Stimulated activated CD8-positive, alpha-beta memory T cell treated with anti-CD3 and anti-CD28 coated beads, Interleukin-12 subunit alpha, Interleukin-12 subunit beta, amount 100 ng/mL, for 24 hours (primary cell): ENCODE measurements at regions not wholly inside any gene's neighbourhood (a gene's known extent, or its start where the extent isn't known, plus 50 kb on each side); places are given as distances from the start of the nearest gene placed in this dataset.
"Not testable (repeated sequence)": the region's sequence is repeated elsewhere in the genome, so short reads cannot be mapped to it uniquely, and the experiment has no call there.

Experiments
- DNase-seq: peaks from one replicate; pipeline ENCODE4 v3.0.0-alpha.2; 2020; ENCODE audit errors: extremely low read depth

- DNase-seq = no peak
Measured at GRCh38 chr5:124514956-124515355, 231.5 kb downstream of the ZNF608 start.

GRCh38 chr5:124512952-124513632 is 233.3 kb downstream of the ZNF608 start:
- no peak for DNase-seq

DNA sequence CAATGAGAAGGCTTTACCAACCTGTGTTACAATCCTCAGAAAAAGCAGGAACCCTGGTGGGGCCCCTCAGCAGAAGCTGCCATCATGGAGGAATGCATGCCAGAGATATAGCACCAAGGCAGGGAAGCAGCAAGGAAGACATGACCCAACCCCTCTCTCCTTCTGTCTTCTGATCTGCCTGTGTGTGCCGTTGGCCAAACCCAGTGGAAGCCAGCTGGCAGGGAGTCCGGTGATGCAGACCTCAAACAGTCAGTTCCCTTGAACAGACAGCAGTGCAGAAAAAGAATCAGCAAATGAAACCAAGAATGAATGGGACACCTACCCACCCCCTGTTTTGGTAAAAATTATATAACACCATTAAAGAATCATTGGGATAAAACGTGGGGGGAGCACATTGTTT is 234.2 kb downstream of the ZNF608 start:
- no peak for DNase-seq

- DNase-seq = no peak
Measured at GRCh38 chr5:124511791-124512190, 234.6 kb downstream of the ZNF608 start.

DNA sequence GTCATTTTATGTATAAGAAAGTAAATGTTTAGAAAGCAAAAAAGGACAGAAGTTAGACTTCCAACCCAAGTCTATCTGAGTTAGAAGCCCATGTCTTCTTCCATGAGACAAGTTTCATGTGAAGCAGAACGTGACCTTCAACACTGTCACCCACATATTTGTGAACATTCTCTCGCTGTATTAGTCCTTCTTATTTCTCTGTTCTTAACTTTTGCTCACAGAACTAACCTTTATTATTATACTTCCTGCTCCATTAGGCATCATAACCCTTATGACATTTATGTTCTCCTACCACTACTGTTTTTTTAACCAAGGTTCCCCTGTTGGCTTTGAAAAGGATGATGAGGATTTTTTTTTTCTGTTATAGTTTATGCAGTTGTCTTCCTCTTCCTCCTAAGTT is 238.8 kb downstream of the ZNF608 start:
- DNase-seq = no peak

DNA sequence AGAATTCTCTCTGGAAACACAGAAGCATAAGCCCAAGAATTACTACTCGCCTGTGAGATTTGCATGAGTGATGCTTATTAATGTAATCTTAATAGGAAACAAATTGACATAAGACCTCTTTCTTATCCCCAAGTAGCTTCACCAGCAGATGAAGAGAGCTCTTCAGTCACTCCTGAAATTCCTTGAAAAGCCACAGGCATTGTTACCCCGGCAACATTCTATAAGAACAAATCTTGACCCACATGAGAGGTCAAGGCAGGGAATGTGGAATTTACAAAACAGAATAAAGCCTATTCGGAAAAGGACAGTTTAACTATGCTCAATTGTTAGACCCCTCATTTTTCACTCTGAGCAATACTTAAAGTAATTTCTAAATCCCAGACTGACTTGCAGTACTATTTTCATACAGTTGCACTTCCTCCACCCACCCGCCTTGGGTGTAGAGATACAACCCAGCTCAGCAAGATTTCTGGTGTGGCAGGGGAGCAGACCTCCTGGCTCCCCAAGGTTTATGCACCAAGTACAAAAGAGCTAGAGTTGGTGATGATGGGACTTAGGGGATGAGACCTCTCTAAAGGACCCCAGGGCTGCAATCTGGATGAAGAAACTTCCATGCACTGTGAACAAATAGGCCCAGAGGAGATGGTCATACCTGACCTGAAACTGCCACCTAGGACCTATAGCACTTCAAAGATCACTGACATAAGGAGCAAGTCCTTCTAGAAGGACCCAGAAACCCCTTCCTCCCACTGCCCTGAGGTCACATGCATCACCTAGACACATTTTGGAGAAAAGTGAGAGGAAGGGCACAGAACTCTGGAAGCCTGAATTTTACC is 242.1 kb downstream of the ZNF608 start:
- DNase-seq = no peak

- no peak for DNase-seq
Measured at GRCh38 chr5:124502551-124502950, 243.9 kb downstream of the ZNF608 start.

DNA sequence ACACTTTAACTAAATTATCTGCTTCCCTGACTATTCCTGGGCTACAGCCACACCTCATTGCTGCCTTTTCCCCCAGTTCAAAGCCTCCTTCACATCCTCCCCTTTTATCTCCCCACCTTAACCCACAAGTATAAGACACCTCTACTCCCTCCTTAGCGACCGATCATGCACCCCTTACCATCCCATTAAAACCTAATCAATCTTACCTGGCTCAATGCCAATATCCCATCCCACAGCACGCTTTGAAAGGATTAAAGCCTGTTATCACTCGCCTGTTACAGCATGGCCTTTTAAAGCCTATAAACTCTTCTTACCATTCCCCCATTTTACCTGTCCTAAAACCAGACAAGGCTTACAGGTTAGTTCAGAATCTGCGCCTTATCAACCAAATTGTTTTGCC is 246.6 kb downstream of the ZNF608 start:
- DNase-seq = not testable (repeated sequence)

- DNase-seq = not testable (repeated sequence)
Measured at GRCh38 chr5:124496968-124497367, 249.5 kb downstream of the ZNF608 start.

DNA sequence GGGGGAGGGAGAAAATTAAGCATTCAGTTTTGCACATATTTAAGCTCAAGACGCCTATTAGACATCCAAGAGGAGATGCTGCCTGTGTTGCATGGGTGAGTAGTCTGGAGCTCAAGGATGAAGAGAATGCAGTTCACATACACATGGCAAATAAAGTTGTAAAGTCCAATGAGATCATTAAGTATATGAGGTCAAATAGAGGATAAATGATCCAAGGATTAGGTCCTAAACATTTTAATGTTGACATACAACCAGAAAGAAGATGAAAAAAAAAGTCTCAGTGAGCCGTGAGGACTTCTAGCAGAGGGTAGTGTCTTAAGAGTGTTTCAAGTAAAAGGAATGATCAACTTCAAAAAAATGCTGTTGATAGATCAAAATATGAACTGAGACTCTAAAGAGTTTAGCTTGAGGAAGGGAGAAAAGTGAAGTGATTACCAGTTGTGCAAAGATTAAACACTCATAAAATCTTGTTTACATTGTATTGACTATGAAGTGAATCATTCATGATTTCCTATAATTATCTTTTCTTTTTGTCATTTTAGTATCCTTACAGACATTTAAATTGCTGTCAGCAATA is 251.8 kb downstream of the ZNF608 start:
- no peak for DNase-seq

GRCh38 chr5:124492444-124493224 is 253.8 kb downstream of the ZNF608 start:
- no peak for DNase-seq

GRCh38 chr5:124490315-124490714 is 256.1 kb downstream of the ZNF608 start:
- not testable (repeated sequence) for DNase-seq

DNA sequence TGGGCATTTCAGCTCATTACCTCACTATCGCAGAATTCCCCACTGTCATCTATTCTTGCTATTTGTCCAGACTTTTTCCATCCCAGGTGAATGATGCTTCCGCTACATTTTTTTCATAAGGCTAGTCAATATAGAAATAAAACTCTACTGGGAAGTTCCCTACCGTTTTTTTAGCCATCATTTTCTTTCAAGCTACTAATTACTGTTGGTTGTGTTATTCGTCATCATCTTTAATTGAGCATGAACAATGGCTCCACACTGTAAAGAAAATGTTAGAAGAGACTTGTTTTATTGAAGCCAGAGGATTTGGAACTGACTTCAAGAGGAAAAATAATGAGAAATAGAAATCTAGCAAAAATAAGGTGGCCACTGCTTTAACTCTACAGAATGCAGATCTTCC is 265.0 kb downstream of the ZNF608 start:
- no peak for DNase-seq

DNA sequence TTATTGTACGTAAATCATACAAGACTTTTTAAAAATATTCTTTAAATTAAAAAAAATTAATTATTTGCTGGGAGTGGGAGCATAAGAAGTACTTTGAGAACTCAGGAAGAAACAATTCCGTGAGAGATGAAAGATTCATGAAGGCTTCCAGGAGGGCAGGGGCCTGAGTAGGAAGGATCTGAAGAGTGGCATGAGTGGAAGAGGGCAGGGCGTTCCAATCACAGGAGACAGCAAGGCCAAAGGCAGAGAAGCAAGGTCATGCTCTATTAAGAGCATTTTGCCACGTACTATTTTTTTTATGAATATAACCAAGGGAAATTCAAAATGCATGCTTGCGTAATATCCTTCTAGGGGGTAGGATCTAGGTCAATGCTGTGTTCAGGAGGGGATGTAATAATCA is 265.5 kb downstream of the ZNF608 start:
- no peak for DNase-seq

- no peak for DNase-seq
Measured at GRCh38 chr5:124480022-124480421, 266.4 kb downstream of the ZNF608 start.

GRCh38 chr5:124478264-124478663 is 268.2 kb downstream of the ZNF608 start:
- no peak for DNase-seq

DNA sequence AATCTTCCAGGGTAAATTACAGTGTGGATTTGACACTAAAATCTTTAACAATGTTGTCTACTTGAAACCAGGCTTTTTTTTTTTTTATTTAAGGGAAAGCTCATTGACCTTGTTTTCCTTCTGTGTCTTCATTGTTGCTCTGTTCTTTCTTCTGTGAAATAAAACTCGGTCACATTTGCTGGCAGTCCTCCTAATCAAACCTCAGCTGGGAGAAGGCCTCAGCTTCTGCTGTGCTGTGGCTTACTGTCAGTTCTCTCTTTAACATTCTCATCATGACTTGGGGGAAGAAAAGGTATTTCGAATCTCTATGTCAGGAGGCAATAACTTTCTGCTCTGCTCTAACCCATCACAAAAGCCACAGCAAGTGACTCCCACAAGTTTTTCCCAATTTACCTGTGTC is 268.9 kb downstream of the ZNF608 start:
- DNase-seq = no peak

DNA sequence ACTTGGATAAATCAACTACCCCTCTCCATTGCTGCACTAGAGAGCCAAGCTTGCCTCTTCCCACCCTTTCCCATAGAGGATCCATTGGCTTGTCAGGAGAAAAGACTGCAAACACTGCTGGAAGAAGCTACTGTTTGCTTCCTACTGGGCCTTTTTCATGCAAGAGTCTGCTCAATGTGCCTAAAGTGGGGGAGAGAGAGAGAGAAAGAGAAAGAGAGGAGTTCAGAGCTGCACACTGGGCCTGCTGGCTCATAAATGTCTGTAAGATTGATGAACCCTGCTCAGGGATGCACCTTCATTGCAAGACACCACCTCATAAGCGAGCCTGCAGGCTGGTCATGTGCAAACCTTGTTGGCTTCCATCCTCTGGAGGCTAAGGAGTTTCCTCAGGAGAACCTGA is 269.4 kb downstream of the ZNF608 start:
- no peak for DNase-seq

GRCh38 chr5:124474528-124475215 is 271.8 kb downstream of the ZNF608 start:
- DNase-seq = no peak

DNA sequence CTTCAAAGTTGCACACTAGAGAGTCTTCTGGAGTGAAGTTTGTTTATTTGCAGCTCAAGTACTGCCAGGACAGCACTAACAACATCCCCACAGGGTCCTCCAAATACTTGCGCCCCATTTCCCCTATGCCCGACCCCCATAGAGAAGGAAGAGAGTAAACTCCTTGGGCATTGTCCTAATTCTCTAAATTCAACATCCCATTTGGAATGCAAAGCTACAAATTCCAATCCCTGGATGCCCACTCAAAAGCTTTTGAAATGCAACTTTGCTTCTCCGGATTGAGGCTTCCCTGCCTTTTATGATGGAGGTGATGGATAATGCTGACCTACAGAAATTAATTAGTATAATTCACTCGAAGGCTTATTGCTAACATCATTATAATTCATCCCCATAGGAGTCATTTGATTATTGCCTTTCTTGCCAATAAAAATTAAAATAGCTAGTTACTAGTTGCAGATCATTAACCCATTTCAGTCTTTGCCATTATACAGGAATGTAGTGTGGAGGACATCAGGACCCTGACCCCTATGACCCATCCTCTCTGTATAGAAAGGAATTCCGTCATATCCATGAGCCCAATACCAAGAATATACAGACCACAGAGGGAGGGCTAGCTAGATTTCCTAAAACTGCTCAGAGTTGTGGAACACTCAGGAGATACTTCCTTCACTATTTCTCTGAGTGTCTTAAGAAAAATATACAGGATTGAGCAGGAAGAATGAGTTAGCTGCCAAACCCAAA is 277.6 kb downstream of the ZNF608 start:
- DNase-seq = no peak

DNA sequence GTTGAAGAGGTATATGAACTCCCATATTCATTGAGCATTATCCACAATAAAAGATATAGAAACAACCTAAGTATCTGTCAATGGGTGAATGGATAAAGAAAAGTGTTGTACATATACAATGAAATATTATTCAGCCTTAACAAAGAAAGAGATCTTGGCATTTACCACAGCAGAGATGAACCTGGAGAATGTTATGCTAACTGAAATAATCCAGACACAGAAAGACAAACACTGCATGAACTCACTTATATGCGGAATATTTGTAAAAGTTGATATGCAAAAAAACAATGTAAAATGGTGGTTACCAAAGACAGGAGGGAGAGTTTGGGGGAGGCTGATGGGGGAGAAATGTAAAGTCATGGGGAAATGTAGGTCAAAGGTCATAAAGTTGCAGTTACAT is 278.7 kb downstream of the ZNF608 start:
- DNase-seq = no peak
